SK-N-SH (cell line): ENCODE measurements at regions not wholly inside any gene's neighbourhood (a gene's known extent, or its start where the extent isn't known, plus 50 kb on each side); places are given as distances from the start of the nearest gene placed in this dataset.

ENCODE experiments used
- CTCF ChIA-PET: fragments of 300-600, 350-600 bp; formaldehyde crosslinking; extraction: SDS; loops from one replicate; lab custom pipeline; 2021; lab: Yijun Ruan, JAX
- POLR2A ChIA-PET: fragments of 350-600 bp; sonication (Branson Sonifier 250); formaldehyde crosslinking; extraction: SDS; loops from one replicate; lab custom pipeline; 2020; ENCODE audit warnings: antibody characterized with exemption, inconsistent platforms; lab: Yijun Ruan, JAX
- DNase-seq: peaks from one replicate; pipeline ENCODE4 v3.0.0; 2012
- H2AFZ ChIP-seq: fragments of 200-600 bp; sonication (generic); 2 replicates; pipeline ENCODE4 v1.8.1; 2016; ENCODE audit warnings: antibody characterized with exemption, mild to moderate bottlenecking, low read depth
- H3F3A ChIP-seq: fragments of 200-600 bp; sonication (generic); replicated peaks from 2 replicates; pipeline ENCODE3; 2016; ENCODE audit warnings: antibody characterized with exemption, mild to moderate bottlenecking; ENCODE audit not compliant: insufficient read depth
- H3K27ac ChIP-seq, 2 experiments: fragments of 200-500 bp in 1 of 2; fragments of 200-600 bp in 1 of 2; sonication (Bioruptor generic) in 1 of 2; sonication (generic), shearing (Covaris generic) in 1 of 2; 2 replicates each; pipeline versions ENCODE4 v1.5.1 to v1.6.1; 2014 to 2016; ENCODE audit warnings: low read depth in 2 of 2, inconsistent platforms in 1 of 2, low read length in 1 of 2, mild to moderate bottlenecking in 1 of 2, mixed read lengths in 1 of 2
- H3K27me3 ChIP-seq: fragments of 200-600 bp; sonication (generic), shearing (Covaris generic); 2 replicates; pipeline ENCODE4 v1.6.1; 2016; ENCODE audit warnings: mixed run types; ENCODE audit not compliant: insufficient read depth
- H3K36me3 ChIP-seq, 2 experiments: fragments of 200-500 bp in 1 of 2; fragments of 200-600 bp in 1 of 2; sonication (Bioruptor generic) in 1 of 2; sonication (generic) in 1 of 2; replicated peaks in 1 of 2; 2 replicates each; pipeline versions ENCODE3 to v1.5.1; 2014 to 2016; ENCODE audit warnings: low read length in 1 of 2, mild to moderate bottlenecking in 1 of 2; ENCODE audit not compliant: insufficient read depth in 2 of 2, control insufficient read depth in 1 of 2
- H3K4me1 ChIP-seq, 2 experiments: fragments of 200-500 bp in 1 of 2; fragments of 200-600 bp in 1 of 2; sonication (Bioruptor generic) in 1 of 2; sonication (generic), shearing (Covaris generic) in 1 of 2; 2 replicates each; pipeline versions ENCODE4 v1.5.1 to v1.6.1; 2014 to 2016; ENCODE audit warnings: low read depth in 1 of 2, low read length in 1 of 2, mixed run types in 1 of 2; ENCODE audit not compliant: insufficient read depth in 2 of 2, control insufficient read depth in 1 of 2
- H3K4me2 ChIP-seq: fragments of 200-600 bp; sonication (generic), shearing (Covaris generic); 2 replicates; pipeline ENCODE4 v1.6.1; 2017; ENCODE audit warnings: mixed run types
- H3K4me3 ChIP-seq, 2 experiments: fragments of 200-500 bp in 1 of 2; fragments of 200-600 bp in 1 of 2; sonication (Bioruptor generic) in 1 of 2; sonication (generic), shearing (Covaris generic) in 1 of 2; 2 replicates each; pipeline versions ENCODE4 v1.5.1 to v1.8.1; 2014 to 2016; ENCODE audit warnings: low read depth in 2 of 2, inconsistent platforms in 1 of 2, low read length in 1 of 2, mild to moderate bottlenecking in 1 of 2, mixed read lengths in 1 of 2, moderate library complexity in 1 of 2
- H3K79me2 ChIP-seq: fragments of 200-600 bp; sonication (generic); 2 replicates; pipeline ENCODE4 v1.8.1; 2017; ENCODE audit warnings: mild to moderate bottlenecking; ENCODE audit not compliant: insufficient read depth
- H3K9ac ChIP-seq: fragments of 200-600 bp; sonication (generic); 2 replicates; pipeline ENCODE4 v1.6.1; 2017; ENCODE audit warnings: mixed run types
- H3K9me2 ChIP-seq: fragments of 200-600 bp; sonication (generic); 2 replicates; pipeline ENCODE4 v1.6.1; 2017; ENCODE audit warnings: mixed run types
- H3K9me3 ChIP-seq: fragments of 200-600 bp; sonication (generic); 2 replicates; pipeline ENCODE4 v1.6.1; 2017; ENCODE audit warnings: mixed run types, mild to moderate bottlenecking, moderate library complexity
- H4K20me1 ChIP-seq: fragments of 200-600 bp; sonication (generic); 2 replicates; pipeline ENCODE4 v1.6.1; 2017; ENCODE audit warnings: mild to moderate bottlenecking, mixed run types; ENCODE audit not compliant: insufficient read depth
- CHD2 ChIP-seq: fragments of 150-350 bp; IDR thresholded peaks from 2 replicates; pipeline ENCODE4 v1.6.1; 2018; ENCODE audit warnings: low read length; ENCODE audit not compliant: partially characterized antibody
- CTCF ChIP-seq: fragments of 200-600 bp; sonication (generic); IDR thresholded peaks from 2 replicates; pipeline ENCODE4 v1.6.1; 2017; ENCODE audit warnings: antibody characterized with exemption, mild to moderate bottlenecking, moderate library complexity
- EP300 ChIP-seq, 2 experiments: IDR thresholded peaks; 2 replicates each; pipeline versions ENCODE4 v1.4.0 to v1.6.1; 2012; ENCODE audit warnings: borderline replicate concordance in 1 of 2, low read depth in 1 of 2, low read length in 1 of 2
- EZH2phosphoT487 ChIP-seq: fragments of 200-600 bp; sonication (generic); IDR thresholded peaks from 2 replicates; pipeline ENCODE4 v1.6.1; 2017; ENCODE audit warnings: low read depth, mixed run types, mild to moderate bottlenecking, antibody characterized with exemption, moderate library complexity, borderline replicate concordance
- FOSL2 ChIP-seq: IDR thresholded peaks from 2 replicates; pipeline ENCODE4 v1.4.0; 2012; ENCODE audit warnings: low read depth, mild to moderate bottlenecking, moderate library complexity, borderline replicate concordance
- FOXJ3 ChIP-seq: sonication (generic); formaldehyde crosslinking; IDR thresholded peaks from 2 replicates; pipeline ENCODE4 v1.5.1; 2020; ENCODE audit warnings: mild to moderate bottlenecking, missing genetic modification reagents
- IRF3 ChIP-seq: fragments of 150-350 bp; IDR thresholded peaks from 2 replicates; pipeline ENCODE4 v1.6.1; 2016; ENCODE audit warnings: mild to moderate bottlenecking, low read depth, low read length
- MEF2A ChIP-seq: IDR thresholded peaks from 2 replicates; pipeline ENCODE4 v1.4.0; 2012; ENCODE audit warnings: low read depth, borderline replicate concordance
- POLR2AphosphoS5 ChIP-seq: IDR thresholded peaks from 2 replicates; pipeline ENCODE4 v1.6.1; 2012; ENCODE audit warnings: low read depth, low read length
- TEAD4 ChIP-seq: IDR thresholded peaks from 2 replicates; pipeline ENCODE4 v1.4.0; 2012; ENCODE audit warnings: mild to moderate bottlenecking, borderline replicate concordance; ENCODE audit not compliant: insufficient read depth
- USF2 ChIP-seq: fragments of 150-350 bp; IDR thresholded peaks from 2 replicates; pipeline ENCODE4 v1.6.1; 2017; ENCODE audit warnings: antibody characterized with exemption, low read length, low read depth, borderline replicate concordance
- YY1 ChIP-seq: IDR thresholded peaks from 2 replicates; pipeline ENCODE4 v1.4.0; 2012; ENCODE audit warnings: low read depth, mild to moderate bottlenecking
- ZBTB33 ChIP-seq: IDR thresholded peaks from 2 replicates; pipeline ENCODE4 v1.4.0; 2012; ENCODE audit warnings: low read depth, borderline replicate concordance
- WGBS: methylation state at CpG from one replicate; pipeline ENCODE4 v1.1.6; 2017; ENCODE audit warnings: low lambda C conversion rate; 5-methylcytosine and 5-hydroxymethylcytosine counted together

GRCh38 chr1:90810681-90811080 lies 93.6 kb upstream of the BARHL2 start:
- TF ChIP-seq MEF2A, result no peak
- TF ChIP-seq FOXJ3 (CRISPR knock-in tag), result no peak
- no peak for TF ChIP-seq ZBTB33
- no peak for TF ChIP-seq CHD2
- TF ChIP-seq USF2, result no peak
- TF ChIP-seq POLR2AphosphoS5, result no peak
- TF ChIP-seq YY1, result no peak
- H3K36me3 ChIP-seq, result no peaks in the 10 kb centered on the region
- no peaks in the 10 kb centered on the region; the same call in 1 of the 2 replicates for H3K27me3 ChIP-seq
- DNase-seq, result no peak
- no peaks in the 10 kb centered on the region for H3K9me3 ChIP-seq
- H3K4me3 ChIP-seq, result no peak overlapping the region
- 22% methylated on average over 6 of the region's 6 CpGs for WGBS
- no peak overlapping the region for H2AFZ ChIP-seq
- H3K79me2 ChIP-seq, result no peaks in the 10 kb centered on the region
- ChIA-PET CTCF (interaction anchor here (1.1 to 1.3 kb wide), 2 partner anchors 40 to 89 kb away, joined by 3 read pairs; no protein-coding TSS in a partner anchor), POLR2A (no interaction called here)
- no peaks in the 10 kb centered on the region for H4K20me1 ChIP-seq
- H3K27ac ChIP-seq, result no peak overlapping the region
- no peaks in the 10 kb centered on the region for H3F3A ChIP-seq
- no peaks in the 10 kb centered on the region for H3K4me1 ChIP-seq
- H3K4me2 ChIP-seq, result no peak overlapping the region
- H3K9me2 ChIP-seq, result no peaks in the 10 kb centered on the region
- H3K9ac ChIP-seq, result no peak overlapping the region

- POLR2A ChIA-PET, result no interaction called here
These were observed 92.9 kb upstream of the BARHL2 start for GRCh38 chr1:90809996-90810395.

More at GRCh38 chr1:90809996-90810395, 92.9 kb upstream of the BARHL2 start:
- Histone ChIP-seq H3K9me3 (no peaks in the 10 kb centered on the region), H2AFZ (no peak overlapping the region), H3K9ac (no peak overlapping the region), H3K27ac (no peak overlapping the region), H3K4me1 (no peaks in the 10 kb centered on the region), H3K36me3 (no peaks in the 10 kb centered on the region), H3K4me3 (no peak overlapping the region), H3K4me2 (no peak overlapping the region), H3K27me3 (no peaks in the 10 kb centered on the region; the same call in 1 of the 2 replicates), H3K9me2 (no peaks in the 10 kb centered on the region), H4K20me1 (no peaks in the 10 kb centered on the region), H3K79me2 (no peaks in the 10 kb centered on the region), H3F3A (no peaks in the 10 kb centered on the region)
- TF ChIP-seq MEF2A (no peak), FOSL2 (no peak), IRF3 (no peak), FOXJ3 (CRISPR knock-in tag) (no peak), CTCF (no peak), EZH2phosphoT487 (no peak), EP300 (IDR thresholded peaks at IDR 0.05; ENCODE audit: borderline replicate concordance in 1 of 2, low read depth in 1 of 2, low read length in 1 of 2) (no peak), TEAD4 (no peak), ZBTB33 (no peak)
- WGBS, result 19% methylated on average over 3 of the region's 3 CpGs
- CTCF ChIA-PET, result interaction anchor here (1.1 to 1.6 kb wide), 2 partner anchors 19 to 41 kb away, joined by 3 to 4 read pairs; no protein-coding TSS in a partner anchor
- no peak for DNase-seq
